ENCODE measurements at regions not wholly inside any gene's neighbourhood (a gene's known extent, or its start where the extent isn't known, plus 50 kb on each side); places are given as distances from the start of the nearest gene placed in this dataset.

DNA sequence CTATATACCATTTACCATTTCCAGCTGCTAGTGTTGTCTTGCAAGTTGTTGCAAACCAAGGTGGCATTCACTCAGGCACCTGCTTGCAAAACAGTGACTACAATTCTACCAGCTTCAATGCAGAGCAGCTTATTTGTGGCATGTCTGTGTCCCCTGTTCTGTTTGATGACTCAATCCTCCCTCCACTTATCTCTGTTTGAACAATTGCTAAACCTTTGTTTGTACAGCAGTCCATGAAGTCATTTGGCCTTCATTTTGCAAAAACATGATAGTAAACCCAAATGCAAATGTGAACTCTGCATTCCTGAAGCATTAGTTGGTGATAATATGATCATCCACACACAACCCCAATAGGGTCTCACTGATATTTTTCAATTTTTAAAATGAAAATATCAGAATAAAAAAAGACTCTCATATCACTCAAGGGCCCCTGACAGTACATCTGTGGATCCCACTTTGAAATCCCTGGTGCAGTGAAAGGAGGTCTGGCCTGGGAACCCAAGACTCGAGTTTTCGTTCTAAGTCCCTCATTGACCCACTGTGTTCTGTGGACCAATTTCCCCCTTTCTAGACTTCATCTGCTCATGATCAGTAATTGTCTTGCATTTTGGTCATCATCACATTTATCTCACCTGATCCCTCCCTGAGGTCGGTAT is 425.4 kb downstream of the RPS24 start:
- DNase-seq, result no peak
- 92 to 95% methylated on average over 3 of the region's 3 CpGs for WGBS, 2 donors
- Histone ChIP-seq H3K4me3 (replicated peaks in 1 of 3) (no peak overlapping the region), H3K4me1 (peaks cover 0 to 21% of the 10 kb centered on the region in 2 donors), H3K36me3 (no peaks in the 10 kb centered on the region), H3K27me3 (no peaks in the 10 kb centered on the region), H3K27ac (no peak overlapping the region), H3K9me3 (no peaks in the 10 kb centered on the region)
- TF ChIP-seq CTCF (IDR thresholded peaks at IDR 0.05), result no peak
- no peak for TF ChIP-seq POLR2A (IDR thresholded peaks at IDR 0.05)
- intact Hi-C loops (cut with DNase I), result no loop called here

GRCh38 chr10:78459639-78460037 is 426.0 kb downstream of the RPS24 start:
- no peak overlapping the region for H3K4me3 ChIP-seq (replicated peaks in 1 of 3)
- 87 to 98% methylated on average over 3 of the region's 3 CpGs for WGBS, 2 donors
- peaks cover 0 to 21% of the 10 kb centered on the region in 2 donors for H3K4me1 ChIP-seq
- no peaks in the 10 kb centered on the region for H3K36me3 ChIP-seq
- intact Hi-C loops (cut with DNase I), result no loop called here
- no peak overlapping the region for H3K27ac ChIP-seq
- no peak for TF ChIP-seq POLR2A (IDR thresholded peaks at IDR 0.05)
- no peak for TF ChIP-seq CTCF (IDR thresholded peaks at IDR 0.05)
- DNase-seq, result no peak
- H3K27me3 ChIP-seq, result no peaks in the 10 kb centered on the region
- no peaks in the 10 kb centered on the region for H3K9me3 ChIP-seq

DNA sequence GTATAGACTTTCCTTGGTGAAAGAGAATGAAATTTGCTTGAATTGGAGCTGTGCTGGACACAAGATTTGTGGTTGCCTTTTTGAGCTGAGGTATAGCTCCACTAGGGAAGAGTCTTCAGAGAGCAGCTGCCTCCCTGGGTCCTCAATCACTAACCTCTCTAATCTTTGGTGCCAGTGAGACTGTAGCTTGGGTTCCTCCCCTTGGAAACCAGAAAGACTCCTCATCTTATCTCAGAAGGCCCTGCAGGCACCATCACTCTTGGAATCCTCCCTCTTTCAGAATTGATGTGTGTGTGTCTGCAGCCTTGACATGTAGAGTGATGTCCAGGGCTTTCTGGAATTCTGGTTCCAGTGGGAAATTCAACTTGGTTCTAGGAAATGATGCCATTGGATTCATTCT is 426.5 kb downstream of the RPS24 start:
- H3K9me3 ChIP-seq, result no peaks in the 10 kb centered on the region
- H3K36me3 ChIP-seq, result no peaks in the 10 kb centered on the region
- intact Hi-C loops (cut with DNase I), result no loop called here
- H3K4me3 ChIP-seq (replicated peaks in 1 of 3), result no peak overlapping the region
- H3K27me3 ChIP-seq, result no peaks in the 10 kb centered on the region
- no peak for DNase-seq
- no peak overlapping the region for H3K27ac ChIP-seq
- H3K4me1 ChIP-seq, result peaks cover 0 to 21% of the 10 kb centered on the region in 2 donors
- TF ChIP-seq CTCF (IDR thresholded peaks at IDR 0.05) (no peak), POLR2A (IDR thresholded peaks at IDR 0.05) (no peak)

DNA sequence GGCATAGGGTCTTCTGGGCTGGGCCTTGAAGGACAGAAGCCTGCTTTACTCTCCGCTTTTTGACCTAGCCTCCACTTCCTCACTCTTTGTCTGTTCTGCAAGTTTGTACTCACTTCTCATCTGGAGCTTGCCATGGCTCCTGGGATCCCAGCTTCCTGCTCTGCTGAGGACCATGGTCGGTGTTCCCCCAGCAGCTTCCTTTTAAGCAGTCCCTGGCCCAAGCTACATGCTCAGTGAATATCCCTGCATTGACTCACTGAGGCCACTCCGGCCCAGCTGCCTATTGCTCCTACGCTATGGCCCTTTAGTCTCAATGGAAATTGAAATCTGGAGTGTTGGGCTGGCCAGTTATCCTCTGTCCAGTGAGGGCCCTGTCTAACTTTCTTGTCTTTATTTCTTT is 427.7 kb downstream of the RPS24 start:
- TF ChIP-seq POLR2A (IDR thresholded peaks at IDR 0.05) (no peak), CTCF (IDR thresholded peaks at IDR 0.05) (no peak)
- 97 to 98% methylated on average over 4 of the region's 4 CpGs for WGBS, 2 donors
- intact Hi-C loops (cut with DNase I), result no loop called here
- Histone ChIP-seq H3K4me1 (peaks cover 0 to 21% of the 10 kb centered on the region in 2 donors), H3K36me3 (no peaks in the 10 kb centered on the region), H3K4me3 (replicated peaks in 1 of 3) (no peak overlapping the region), H3K9me3 (no peaks in the 10 kb centered on the region), H3K27me3 (no peaks in the 10 kb centered on the region), H3K27ac (no peak overlapping the region)
- no peak for DNase-seq

DNA sequence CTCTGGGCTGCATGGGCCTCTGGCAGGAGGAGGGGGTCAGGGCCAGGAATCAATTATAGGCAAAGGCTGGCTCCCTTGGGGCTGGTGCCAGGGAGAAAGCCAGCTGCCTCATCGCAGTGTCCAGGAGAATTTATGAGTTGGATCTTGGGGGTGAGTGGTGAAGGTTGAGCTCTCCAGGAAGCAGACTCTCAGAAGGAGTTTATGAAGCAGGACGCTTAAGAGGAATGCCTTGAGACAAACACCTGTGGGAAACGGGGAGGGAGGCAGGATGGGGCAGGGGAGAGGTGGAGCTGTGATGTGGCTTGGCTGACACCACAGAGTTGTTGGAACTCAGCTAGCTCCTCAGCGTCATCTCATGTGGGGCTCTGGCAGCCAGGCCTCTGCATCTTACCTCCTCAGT is 428.5 kb downstream of the RPS24 start:
- Histone ChIP-seq H3K4me1 (peaks cover 0 to 21% of the 10 kb centered on the region in 2 donors), H3K4me3 (replicated peaks in 1 of 3) (no peak overlapping the region), H3K27me3 (no peaks in the 10 kb centered on the region), H3K27ac (no peak overlapping the region), H3K36me3 (no peaks in the 10 kb centered on the region), H3K9me3 (no peaks in the 10 kb centered on the region)
- intact Hi-C loops (cut with DNase I), result no loop called here
- WGBS, 2 donors, result 43 to 65% methylated on average over 4 of the region's 4 CpGs
- no peak for TF ChIP-seq CTCF (IDR thresholded peaks at IDR 0.05)
- no peak for TF ChIP-seq POLR2A (IDR thresholded peaks at IDR 0.05)
- peak; percentile 35 to 47 for DNase-seq

All from thyroid gland (tissue), 4 donors.